SK-N-SH treated with all-trans-retinoic acid at 6 μM for 48 hours (cell line): ENCODE measurements at regions not wholly inside any gene's neighbourhood (a gene's known extent, or its start where the extent isn't known, plus 50 kb on each side); places are given as distances from the start of the nearest gene placed in this dataset.

Experiments used
- ESRRG ChIP-seq: fragments of 250-450 bp; sonication (Bioruptor Pico); IDR thresholded peaks from 2 replicates; pipeline ENCODE4 v1.6.1; 2021; ENCODE audit warnings: mild to moderate bottlenecking
- ZFP3 ChIP-seq: fragments of 250-450 bp; sonication (Bioruptor Pico); IDR thresholded peaks from 2 replicates; pipeline ENCODE4 v1.5.0; 2020; ENCODE audit warnings: mild to moderate bottlenecking, moderate library complexity
- TF ChIP-seq, protein P1 (sequence below): fragments of 250-450 bp; sonication (Bioruptor Pico); IDR thresholded peaks from 2 replicates; pipeline ENCODE4 v1.8.0; 2020; ENCODE audit warnings: mild to moderate bottlenecking, moderate library complexity, borderline replicate concordance

GRCh38 chr9:89679016-89679415 is 74.2 kb downstream of the GADD45G start:
- TF ChIP-seq, protein P1, sequence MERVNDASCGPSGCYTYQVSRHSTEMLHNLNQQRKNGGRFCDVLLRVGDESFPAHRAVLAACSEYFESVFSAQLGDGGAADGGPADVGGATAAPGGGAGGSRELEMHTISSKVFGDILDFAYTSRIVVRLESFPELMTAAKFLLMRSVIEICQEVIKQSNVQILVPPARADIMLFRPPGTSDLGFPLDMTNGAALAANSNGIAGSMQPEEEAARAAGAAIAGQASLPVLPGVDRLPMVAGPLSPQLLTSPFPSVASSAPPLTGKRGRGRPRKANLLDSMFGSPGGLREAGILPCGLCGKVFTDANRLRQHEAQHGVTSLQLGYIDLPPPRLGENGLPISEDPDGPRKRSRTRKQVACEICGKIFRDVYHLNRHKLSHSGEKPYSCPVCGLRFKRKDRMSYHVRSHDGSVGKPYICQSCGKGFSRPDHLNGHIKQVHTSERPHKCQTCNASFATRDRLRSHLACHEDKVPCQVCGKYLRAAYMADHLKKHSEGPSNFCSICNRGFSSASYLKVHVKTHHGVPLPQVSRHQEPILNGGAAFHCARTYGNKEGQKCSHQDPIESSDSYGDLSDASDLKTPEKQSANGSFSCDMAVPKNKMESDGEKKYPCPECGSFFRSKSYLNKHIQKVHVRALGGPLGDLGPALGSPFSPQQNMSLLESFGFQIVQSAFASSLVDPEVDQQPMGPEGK (CRISPR knock-in tag): no peak
- TF ChIP-seq ESRRG (CRISPR knock-in tag): no peak
- TF ChIP-seq ZFP3: no peak
